SU-DHL-6 (cell line): ENCODE measurements at regions not wholly inside any gene's neighbourhood (a gene's known extent, or its start where the extent isn't known, plus 50 kb on each side); places are given as distances from the start of the nearest gene placed in this dataset.

Experiments
- CTCF ChIP-seq: fragments of 200-600 bp; sonication (generic); IDR thresholded peaks from one replicate; pipeline ENCODE4 v1.5.1; 2017; ENCODE audit warnings: antibody characterized with exemption, mild to moderate bottlenecking, low read length, moderate library complexity; ENCODE audit not compliant: insufficient read depth, poor library complexity, severe bottlenecking
- EZH2phosphoT487 ChIP-seq: fragments of 200-600 bp; sonication (generic), shearing (Covaris generic); conservative IDR thresholded peaks from 2 replicates; pipeline ENCODE4 v1.6.1; 2018; ENCODE audit warnings: mild to moderate bottlenecking, antibody characterized with exemption, low read length, moderate library complexity, mixed read lengths

- TF ChIP-seq CTCF (no peak), EZH2phosphoT487 (no peak)
These were observed 446.0 kb downstream of the FAM47A start for GRCh38 chrX:33686105-33686504.
